ENCODE measurements at regions not wholly inside any gene's neighbourhood (a gene's known extent, or its start where the extent isn't known, plus 50 kb on each side); places are given as distances from the start of the nearest gene placed in this dataset.

DNA sequence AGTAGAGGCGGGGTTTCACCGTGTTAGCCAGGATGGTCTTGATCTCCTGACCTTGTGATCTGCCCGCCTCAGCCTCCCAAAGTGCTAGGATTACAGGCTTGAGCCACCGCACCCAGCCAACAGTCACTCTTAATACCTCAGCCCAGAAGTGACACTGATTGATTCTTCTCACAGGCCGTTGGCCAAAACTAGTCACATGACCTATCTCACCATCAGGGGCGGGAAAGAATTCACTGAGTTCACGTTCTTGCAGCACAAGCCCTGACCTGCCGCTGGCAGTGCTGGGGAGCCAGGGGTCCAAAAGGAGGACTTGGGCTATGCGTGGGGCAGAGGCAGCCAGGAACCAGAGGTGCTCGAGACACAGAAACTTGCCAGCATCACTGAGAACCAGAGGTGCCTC is 55.0 kb upstream of the CPLX2 start:
- TF ChIP-seq, protein P1, sequence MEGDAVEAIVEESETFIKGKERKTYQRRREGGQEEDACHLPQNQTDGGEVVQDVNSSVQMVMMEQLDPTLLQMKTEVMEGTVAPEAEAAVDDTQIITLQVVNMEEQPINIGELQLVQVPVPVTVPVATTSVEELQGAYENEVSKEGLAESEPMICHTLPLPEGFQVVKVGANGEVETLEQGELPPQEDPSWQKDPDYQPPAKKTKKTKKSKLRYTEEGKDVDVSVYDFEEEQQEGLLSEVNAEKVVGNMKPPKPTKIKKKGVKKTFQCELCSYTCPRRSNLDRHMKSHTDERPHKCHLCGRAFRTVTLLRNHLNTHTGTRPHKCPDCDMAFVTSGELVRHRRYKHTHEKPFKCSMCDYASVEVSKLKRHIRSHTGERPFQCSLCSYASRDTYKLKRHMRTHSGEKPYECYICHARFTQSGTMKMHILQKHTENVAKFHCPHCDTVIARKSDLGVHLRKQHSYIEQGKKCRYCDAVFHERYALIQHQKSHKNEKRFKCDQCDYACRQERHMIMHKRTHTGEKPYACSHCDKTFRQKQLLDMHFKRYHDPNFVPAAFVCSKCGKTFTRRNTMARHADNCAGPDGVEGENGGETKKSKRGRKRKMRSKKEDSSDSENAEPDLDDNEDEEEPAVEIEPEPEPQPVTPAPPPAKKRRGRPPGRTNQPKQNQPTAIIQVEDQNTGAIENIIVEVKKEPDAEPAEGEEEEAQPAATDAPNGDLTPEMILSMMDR (IDR thresholded peaks at IDR 0.05 in 8 of 11, conservative IDR thresholded peaks at IDR 0.05 in 3 of 11): no peak
- no peak for TF ChIP-seq POLR2A (IDR thresholded peaks at IDR 0.05)
